ENCODE measurements at regions not wholly inside any gene's neighbourhood (a gene's known extent, or its start where the extent isn't known, plus 50 kb on each side); places are given as distances from the start of the nearest gene placed in this dataset.

DNA sequence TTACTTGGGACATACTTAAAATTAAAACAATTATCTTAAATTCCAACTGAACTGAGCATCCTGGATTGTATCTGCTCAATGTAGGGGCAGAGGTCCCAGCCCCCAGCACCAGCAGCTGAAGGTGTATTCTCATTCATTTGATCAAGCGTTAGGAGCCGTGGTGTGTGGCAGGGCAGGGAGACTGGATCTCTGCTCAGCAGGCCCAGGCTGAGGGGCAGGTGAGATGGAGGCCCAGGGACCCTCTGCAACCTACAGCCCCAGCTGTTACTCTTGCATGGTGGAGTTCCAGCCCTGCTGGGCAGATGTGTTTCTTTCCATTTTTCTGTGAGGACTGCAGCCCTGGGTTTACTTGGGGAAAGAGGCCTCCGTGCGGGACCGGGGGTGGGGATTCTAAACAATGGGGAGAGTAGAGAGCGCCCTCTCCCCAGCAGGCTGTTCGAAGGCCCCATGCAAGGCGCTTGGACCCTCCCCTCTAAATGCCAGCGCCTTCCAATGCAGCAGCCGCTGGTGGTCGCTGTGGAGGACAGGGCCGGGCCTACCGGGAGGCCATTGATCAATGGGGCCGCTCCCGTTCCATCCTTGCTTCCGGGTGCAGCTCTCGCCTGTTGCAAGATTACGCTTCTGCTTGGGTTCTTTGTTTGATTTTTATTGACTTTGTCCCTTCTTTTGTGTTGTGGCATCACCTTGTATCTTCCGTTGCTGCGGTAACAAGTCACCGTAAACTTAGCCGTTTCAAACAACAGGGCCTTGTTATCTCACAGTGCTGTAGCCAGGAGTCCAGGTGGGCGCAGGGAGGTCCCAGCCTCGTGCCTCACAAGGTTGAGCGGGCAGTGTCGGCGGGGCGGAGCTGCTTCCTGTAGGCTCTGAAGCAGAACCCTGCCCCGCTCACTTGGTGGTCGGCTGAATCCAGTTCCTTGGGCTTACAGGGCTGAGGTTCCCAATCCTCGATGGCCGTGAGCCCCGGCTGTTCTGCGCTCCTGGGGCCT lies 134.8 kb upstream of the PHACTR3 start:
- H4K8ac ChIP-seq (ENCODE audit: extremely low read depth, insufficient read depth, low read length), result peak overlapping the region; percentile 77
- ChIA-PET CTCF (ENCODE audit: partially characterized antibody) (interaction anchor here (0.6 to 2.3 kb wide), 5 partner anchors 9 to 50 kb away, joined by 3 to 9 read pairs (median 6); no protein-coding TSS in a partner anchor), POLR2A (ENCODE audit: partially characterized antibody) (no interaction called here)
- peaks cover 0 to 5% of the 10 kb centered on the region in 2 experiments; a peak in 1 of 4 replicates for H3K9me3 ChIP-seq (ENCODE audit: insufficient read depth in 2 of 2, low read depth in 1 of 2, low read length in 1 of 2)
- peak overlapping the region; percentile 74; the same call in 1 of the 2 replicates for H2AFZ ChIP-seq (ENCODE audit: low read length)
- H3K4ac ChIP-seq (replicated peaks; ENCODE audit: insufficient read length, low read depth, low read length), result no peak overlapping the region
- WGBS, 2 experiments (ENCODE audit: extremely low coverage in 1 of 2, insufficient coverage in 1 of 2, insufficient read length in 1 of 2, insufficient replicate concordance in 2 of 2, low coverage in 1 of 2, low lambda C conversion rate in 2 of 2, missing lambda C conversion rate in 1 of 2), result 73% methylated on average over 33 of the region's 34 CpGs; no CpG with 5 or more reads in 1 of the 2 experiments
- H2BK5ac ChIP-seq (ENCODE audit: low read depth, low read length), result no peak overlapping the region
- peaks cover 0 to 9% (median 7%) of the 10 kb centered on the region in 4 experiments; a peak in 6 of 7 replicates for H3K4me1 ChIP-seq (replicated peaks in 1 of 4; ENCODE audit: control insufficient read depth in 3 of 4, insufficient read depth in 4 of 4, low read length in 3 of 4)
- no peak overlapping the region; the same call in 1 of the 2 replicates for H3K27ac ChIP-seq (ENCODE audit: low read depth, low read length)
- no peaks in the 10 kb centered on the region for H3K79me1 ChIP-seq (ENCODE audit: low read depth, low read length)
- no peaks in the 10 kb centered on the region for H3K36me3 ChIP-seq (ENCODE audit: control insufficient read depth in 2 of 4, insufficient read depth in 4 of 4, low read length in 3 of 4)
- H2BK12ac ChIP-seq (ENCODE audit: low read depth, low read length), result peak overlapping the region; percentile 50; the same call in 1 of the 2 replicates
- peak overlapping the region; percentile 23 to 55; a peak in 3 of 4 replicates for H3K4me2 ChIP-seq (ENCODE audit: insufficient read depth in 1 of 2, low read depth in 2 of 2, low read length in 2 of 2)
- FAIRE-seq (no peak), DNase-seq (ENCODE audit: low read depth in 1 of 2, low spot score in 2 of 2) (peak; percentile 44 to 70)
- H4K91ac ChIP-seq (replicated peaks; ENCODE audit: insufficient read length, low read length), result no peak overlapping the region
- no peak overlapping the region for H3K23ac ChIP-seq (ENCODE audit: insufficient read length)
- no peak overlapping the region for H2BK120ac ChIP-seq (replicated peaks; ENCODE audit: low read depth, low read length)
- no peak overlapping the region for H2AK5ac ChIP-seq (ENCODE audit: low read depth, low read length)
- H3K56ac ChIP-seq (replicated peaks; ENCODE audit: insufficient read length, low read depth, low read length), result no peak overlapping the region
- H3K14ac ChIP-seq (ENCODE audit: insufficient read length), result no peak overlapping the region
- H3K23me2 ChIP-seq (ENCODE audit: low read depth, low read length), result no peaks in the 10 kb centered on the region
- no peaks in the 10 kb centered on the region for H4K20me1 ChIP-seq (replicated peaks in 1 of 2; ENCODE audit: control insufficient read depth in 1 of 2, insufficient read depth in 2 of 2, low read length in 2 of 2)
- H2BK15ac ChIP-seq (ENCODE audit: low read length), result no peak overlapping the region
- H3K27me3 ChIP-seq (replicated peaks in 1 of 4; ENCODE audit: control insufficient read depth in 3 of 4, extremely low read depth in 1 of 4, insufficient read depth in 3 of 4, low read length in 3 of 4), result no peaks in the 10 kb centered on the region; a peak in 1 of 7 replicates
- H3K4me3 ChIP-seq (ENCODE audit: extremely low read depth in 1 of 4, insufficient read depth in 2 of 4, low read depth in 3 of 4, low read length in 4 of 4), result 0 out of 8 replicates have a peak overlapping the region, but pooled peaks of 1 of the 4 experiments have one; percentile 13
- no peaks in the 10 kb centered on the region for H3K79me2 ChIP-seq (ENCODE audit: control insufficient read depth in 1 of 2, insufficient read depth in 2 of 2, low read length in 2 of 2)
- peak overlapping the region; percentile 25 for H4K5ac ChIP-seq (ENCODE audit: insufficient read length, low read depth, low read length)
- peak overlapping the region; percentile 34 for H3K18ac ChIP-seq (ENCODE audit: extremely low read depth, low read length)
- H2BK20ac ChIP-seq (ENCODE audit: low read length), result peak overlapping the region; percentile 61; the same call in 1 of the 2 replicates
- no peak overlapping the region for H3K9ac ChIP-seq (replicated peaks in 1 of 4; ENCODE audit: extremely low read depth in 1 of 4, low read depth in 3 of 4, low read length in 3 of 4)
- TF ChIP-seq POU5F1 (IDR thresholded peaks at IDR 0.05; ENCODE audit: low read depth, low read length) (no peak), CREB1 (IDR thresholded peaks at IDR 0.05) (no peak), PHF8 (conservative IDR thresholded peaks at IDR 0.05; ENCODE audit: low read depth, low read length) (no peak), CBX8 (IDR thresholded peaks at IDR 0.05; ENCODE audit: borderline replicate concordance, low read depth, low read length) (no peak), KDM1A (IDR thresholded peaks at IDR 0.05; ENCODE audit: borderline replicate concordance, low read length) (no peak), SUZ12 (IDR thresholded peaks at IDR 0.05; ENCODE audit: low read length) (no peak), CTBP2 (IDR thresholded peaks at IDR 0.05; ENCODE audit: borderline replicate concordance, insufficient read depth, insufficient read length, low read length) (no peak), RFX5 (IDR thresholded peaks at IDR 0.05; ENCODE audit: borderline replicate concordance, low read depth, low read length) (no peak), SP2 (IDR thresholded peaks at IDR 0.05; ENCODE audit: low read length) (no peak), TEAD4 (IDR thresholded peaks at IDR 0.05; ENCODE audit: low read depth, low read length) (no peak), YY1 (IDR thresholded peaks at IDR 0.05; ENCODE audit: low read depth, low read length) (peak; percentile 70; the same call in 1 of the 2 replicates), HDAC6 (IDR thresholded peaks at IDR 0.05; ENCODE audit: low read depth, low read length) (no peak)
